IMR-90 (cell line): ENCODE measurements at regions not wholly inside any gene's neighbourhood (a gene's known extent, or its start where the extent isn't known, plus 50 kb on each side); places are given as distances from the start of the nearest gene placed in this dataset.

ENCODE experiments used
- ATAC-seq: fragments of 200-7000 bp; cut with Tn5 transposase; 2 replicates; pipeline ENCODE4 v1.9.1; 2020; ENCODE audit warnings: low read depth, mild to moderate bottlenecking, moderate library complexity
- BruUV-seq: library from RNA; stranded (reverse); fragments of 400-500 nt; replicated peaks from 2 replicates; lab custom pipeline; 2021; lab: Mats Ljungman, UMichigan
- CTCF ChIA-PET: fragments of 300-600 bp; formaldehyde crosslinking; extraction: SDS; loops from one replicate; lab custom pipeline; 2021; ENCODE audit warnings: antibody characterized with exemption; lab: Yijun Ruan, JAX
- POLR2A ChIA-PET: fragments of 300-600 bp; sonication (Branson Sonifier 250); formaldehyde crosslinking; loops from one replicate; lab custom pipeline; 2022; ENCODE audit warnings: antibody characterized with exemption; ENCODE audit not compliant: unreplicated experiment; lab: Charles Lee
- DNase-seq: peaks from one replicate; pipeline ENCODE4 v3.0.0; 2013
- H2AFZ ChIP-seq: replicated peaks from 2 replicates; pipeline ENCODE3; 2013; ENCODE audit warnings: low read length, mild to moderate bottlenecking; ENCODE audit not compliant: poor library complexity
- H2AK5ac ChIP-seq: 2 replicates; pipeline ENCODE4 v1.6.1; 2013; ENCODE audit warnings: low read depth, low read length, inconsistent platforms
- H2AK9ac ChIP-seq: replicated peaks from 2 replicates; pipeline ENCODE3; 2013; ENCODE audit warnings: mild to moderate bottlenecking, low read depth, low read length, moderate library complexity; ENCODE audit not compliant: poor library complexity
- H2BK120ac ChIP-seq: 2 replicates; pipeline ENCODE4 v1.6.1; 2013; ENCODE audit warnings: low read depth, low read length, inconsistent platforms
- H2BK15ac ChIP-seq: 3 replicates; pipeline ENCODE4 v1.6.1; 2013; ENCODE audit warnings: low read depth, low read length, inconsistent platforms
- H2BK20ac ChIP-seq: 2 replicates; pipeline ENCODE4 v1.6.1; 2013; ENCODE audit warnings: low read depth, mild to moderate bottlenecking, inconsistent platforms, low read length, moderate library complexity
- H2BK5ac ChIP-seq: 2 replicates; pipeline ENCODE4 v1.6.1; 2013; ENCODE audit warnings: mild to moderate bottlenecking, low read depth, low read length, inconsistent platforms; ENCODE audit not compliant: poor library complexity, severe bottlenecking
- H3K14ac ChIP-seq: replicated peaks from 2 replicates; pipeline ENCODE4 v1.6.1; 2013; ENCODE audit warnings: low read depth, low read length, inconsistent platforms
- H3K18ac ChIP-seq: 2 replicates; pipeline ENCODE4 v1.6.1; 2013; ENCODE audit warnings: low read depth, low read length, control low read depth
- H3K23ac ChIP-seq: 2 replicates; pipeline ENCODE4 v1.6.1; 2013; ENCODE audit warnings: low read depth, low read length, inconsistent platforms
- H3K27ac ChIP-seq: 2 replicates; pipeline ENCODE4 v1.5.1; 2013; ENCODE audit warnings: mild to moderate bottlenecking, control low read depth, low read length; ENCODE audit not compliant: insufficient read depth
- H3K27me3 ChIP-seq: 2 replicates; pipeline ENCODE4 v1.6.1; 2013; ENCODE audit warnings: low read length; ENCODE audit not compliant: control insufficient read depth, insufficient read depth
- H3K36me3 ChIP-seq: 2 replicates; pipeline ENCODE4 v1.6.1; 2013; ENCODE audit warnings: low read length, mixed read lengths; ENCODE audit not compliant: control insufficient read depth, insufficient read depth
- H3K4ac ChIP-seq: 2 replicates; pipeline ENCODE4 v1.6.1; 2013; ENCODE audit warnings: low read depth, low read length, inconsistent platforms
- H3K4me1 ChIP-seq: 2 replicates; pipeline ENCODE4 v1.6.1; 2013; ENCODE audit warnings: low read length, mixed read lengths; ENCODE audit not compliant: control insufficient read depth, insufficient read depth
- H3K4me2 ChIP-seq: 2 replicates; pipeline ENCODE4 v1.6.1; 2013; ENCODE audit warnings: low read depth, mild to moderate bottlenecking, control low read depth, low read length, moderate library complexity
- H3K4me3 ChIP-seq: 2 replicates; pipeline ENCODE4 v1.5.1; 2013; ENCODE audit warnings: low read depth, mild to moderate bottlenecking, control low read depth, low read length, moderate library complexity; ENCODE audit not compliant: insufficient read depth
- H3K56ac ChIP-seq: 2 replicates; pipeline ENCODE4 v1.6.1; 2013; ENCODE audit warnings: low read length, inconsistent platforms; ENCODE audit not compliant: insufficient read depth; ENCODE audit errors: extremely low read depth
- H3K79me1 ChIP-seq, 2 experiments: 2 replicates each; pipeline ENCODE4 v1.6.1; 2013; ENCODE audit warnings: low read length in 2 of 2, inconsistent platforms in 1 of 2, low read depth in 1 of 2
- H3K9ac ChIP-seq: 2 replicates; pipeline ENCODE4 v1.6.1; 2013; ENCODE audit warnings: low read depth, low read length, control low read depth
- H3K9me1 ChIP-seq: 2 replicates; pipeline ENCODE4 v1.6.1; 2013; ENCODE audit warnings: low read length, inconsistent platforms; ENCODE audit not compliant: insufficient read depth
- H3K9me3 ChIP-seq: 2 replicates; pipeline ENCODE4 v1.6.1; 2013; ENCODE audit warnings: low read length; ENCODE audit not compliant: control insufficient read depth, insufficient read depth
- H4K20me1 ChIP-seq: 2 replicates; pipeline ENCODE4 v1.6.1; 2013; ENCODE audit warnings: low read length, inconsistent platforms; ENCODE audit not compliant: insufficient read depth
- H4K5ac ChIP-seq: 2 replicates; pipeline ENCODE4 v1.6.1; 2013; ENCODE audit warnings: mild to moderate bottlenecking, low read depth, low read length, control low read depth
- H4K8ac ChIP-seq, 2 experiments: 2 replicates each; pipeline ENCODE4 v1.6.1; 2013; ENCODE audit warnings: low read depth in 2 of 2, low read length in 2 of 2, control low read depth in 1 of 2, inconsistent platforms in 1 of 2
- H4K91ac ChIP-seq: 2 replicates; pipeline ENCODE4 v1.6.1; 2013; ENCODE audit warnings: low read depth, low read length, inconsistent platforms; ENCODE audit not compliant: insufficient read depth
- MAZ ChIP-seq: IDR thresholded peaks from 2 replicates; pipeline ENCODE4 v1.6.1; 2012; ENCODE audit warnings: low read depth, mild to moderate bottlenecking, low read length, improper control_type of control experiment, moderate library complexity, borderline replicate concordance
- POLR2A ChIP-seq: IDR thresholded peaks from 2 replicates; pipeline ENCODE4 v1.6.1; 2012; ENCODE audit warnings: mild to moderate bottlenecking, low read depth, low read length
- RAD21 ChIP-seq: IDR thresholded peaks from 2 replicates; pipeline ENCODE4 v1.6.1; 2012; ENCODE audit warnings: low read length, improper control_type of control experiment
- SMC3 ChIP-seq: fragments of 150-350 bp; IDR thresholded peaks from 2 replicates; pipeline ENCODE4 v1.6.1; 2016; ENCODE audit warnings: low read depth, mild to moderate bottlenecking, antibody characterized with exemption, low read length, moderate library complexity
- WGBS, 2 experiments: methylation state at CpG; one replicate each; pipeline versions ENCODE4 v1.1.5 to v1.1.7; 2013; ENCODE audit warnings: missing lambda C conversion rate in 2 of 2; ENCODE audit not compliant: insufficient read length in 1 of 2; ENCODE audit errors: extremely low coverage in 2 of 2; 5-methylcytosine and 5-hydroxymethylcytosine counted together
- dilution Hi-C: fragments of 300-500 bp; cut with HindIII; formaldehyde crosslinking; loops from one replicate; pipeline ENCODE4 v1.14.3; 2018; ENCODE audit warnings: low sequenced_read_pairs; ENCODE audit not compliant: unreplicated experiment
- in situ Hi-C: fragments of 300-500 bp; cut with MboI; formaldehyde crosslinking; loops from 3 replicates; pipeline ENCODE4 v1.14.3; 2019; ENCODE audit warnings: low sequenced_read_pairs, inconsistent platforms, mixed read lengths
- intact Hi-C: fragments of 100-400 bp; cut with micrococcal nuclease; formaldehyde crosslinking; loops from 2 replicates; pipeline ENCODE4 v1.10.0; 2022
- TF ChIP-seq, protein P1 (sequence below): fragments of 150-350 bp; IDR thresholded peaks from 2 replicates; pipeline ENCODE4 v1.6.1; 2017; ENCODE audit warnings: mild to moderate bottlenecking, antibody characterized with exemption, low read length, low read depth

DNA sequence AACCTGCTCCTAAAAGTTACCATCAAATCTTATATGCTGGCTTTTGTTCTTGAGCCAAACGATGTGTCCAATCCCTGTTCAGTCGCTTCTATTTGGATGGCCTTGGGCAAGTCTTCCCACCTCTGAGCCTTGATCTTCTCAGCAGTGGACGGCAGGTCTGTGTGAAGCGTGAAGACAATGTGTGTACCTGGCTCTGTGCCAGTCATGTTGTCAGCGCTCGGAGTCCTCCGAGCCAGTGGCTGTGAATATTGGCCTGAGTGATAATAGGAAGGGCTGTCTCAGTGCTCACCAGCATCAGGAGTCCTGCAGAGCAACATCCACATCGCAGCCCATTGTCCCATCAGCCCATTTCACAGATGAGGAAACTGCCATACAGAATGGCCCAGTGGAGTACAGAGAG lies 219.0 kb downstream of the CDC5L start:
- BruUV-seq: no TSS peak
- Histone ChIP-seq H2AK9ac (peak overlapping the region; percentile 44), H3K23ac (no peak overlapping the region), H3K9me3 (no peaks in the 10 kb centered on the region), H3K9me1 (no peaks in the 10 kb centered on the region), H3K4me2 (no peak overlapping the region), H3K9ac (no peak overlapping the region), H2BK5ac (no peak overlapping the region), H2AFZ (no peak overlapping the region), H2BK120ac (no peak overlapping the region), H4K5ac (no peak overlapping the region), H4K8ac (no peak overlapping the region), H4K91ac (no peak overlapping the region), H3K4ac (no peak overlapping the region), H2AK5ac (no peak overlapping the region), H2BK20ac (no peak overlapping the region), H3K56ac (no peak overlapping the region), H3K36me3 (no peaks in the 10 kb centered on the region), H3K18ac (no peak overlapping the region), H3K14ac (no peak overlapping the region), H4K20me1 (no peaks in the 10 kb centered on the region), H3K4me3 (no peak overlapping the region), H3K27me3 (peaks cover 33% of the 10 kb centered on the region), H3K79me1 (no peaks in the 10 kb centered on the region), H2BK15ac (no peak overlapping the region), H3K27ac (no peak overlapping the region), H3K4me1 (no peaks in the 10 kb centered on the region)
- ATAC-seq (no peak), DNase-seq (no peak)
- dilution Hi-C loops: no loop called here
- TF ChIP-seq SMC3 (no peak), RAD21 (no peak), POLR2A (no peak), MAZ (no peak)
- TF ChIP-seq, protein P1, sequence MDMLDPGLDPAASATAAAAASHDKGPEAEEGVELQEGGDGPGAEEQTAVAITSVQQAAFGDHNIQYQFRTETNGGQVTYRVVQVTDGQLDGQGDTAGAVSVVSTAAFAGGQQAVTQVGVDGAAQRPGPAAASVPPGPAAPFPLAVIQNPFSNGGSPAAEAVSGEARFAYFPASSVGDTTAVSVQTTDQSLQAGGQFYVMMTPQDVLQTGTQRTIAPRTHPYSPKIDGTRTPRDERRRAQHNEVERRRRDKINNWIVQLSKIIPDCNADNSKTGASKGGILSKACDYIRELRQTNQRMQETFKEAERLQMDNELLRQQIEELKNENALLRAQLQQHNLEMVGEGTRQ: no peak
- intact Hi-C loops: no loop called here
- no CpG with 5 or more reads among the region's 8 CpGs for WGBS, 2 experiments
- in situ Hi-C loops: no loop called here
- ChIA-PET CTCF (no interaction called here), POLR2A (interaction anchor here (1.0 kb wide), 1 partner anchor 131 kb away, joined by 3 read pairs; no protein-coding TSS in a partner anchor)
